PFSK-1 (cell line): ENCODE measurements at regions not wholly inside any gene's neighbourhood (a gene's known extent, or its start where the extent isn't known, plus 50 kb on each side); places are given as distances from the start of the nearest gene placed in this dataset.

ENCODE experiments used
- POLR2AphosphoS5 ChIP-seq: IDR thresholded peaks from 2 replicates; pipeline ENCODE4 v1.6.1; 2012; ENCODE audit warnings: low read depth, mild to moderate bottlenecking, control low read depth, low read length, moderate library complexity
- REST ChIP-seq, 2 experiments: IDR thresholded peaks; 2 replicates each; pipeline versions ENCODE4 v1.6.1 to v1.8.0; 2011 to 2012; ENCODE audit warnings: low read depth in 2 of 2, low read length in 2 of 2, control low read depth in 1 of 2, inconsistent platforms in 1 of 2, mild to moderate bottlenecking in 1 of 2, moderate library complexity in 1 of 2; ENCODE audit not compliant: insufficient read depth in 1 of 2
- SIN3A ChIP-seq: IDR thresholded peaks from 2 replicates; pipeline ENCODE4 v1.6.1; 2012; ENCODE audit warnings: mild to moderate bottlenecking, low read length, moderate library complexity, borderline replicate concordance; ENCODE audit not compliant: insufficient read depth
- TAF1 ChIP-seq: IDR thresholded peaks from 2 replicates; pipeline ENCODE4 v1.6.1; 2012; ENCODE audit warnings: low read length, control low read depth, borderline replicate concordance; ENCODE audit not compliant: insufficient read depth

GRCh38 chr2:235195921-235196320 lies 244.1 kb downstream of the SH3BP4 start:
- TF ChIP-seq POLR2AphosphoS5: no peak
- no peak for TF ChIP-seq SIN3A
- no peak for TF ChIP-seq REST (IDR thresholded peaks at IDR 0.05; ENCODE audit: insufficient read depth in 1 of 2, low read depth in 2 of 2, low read length in 2 of 2)
- no peak for TF ChIP-seq TAF1
